CD14-positive monocyte (primary cell): ENCODE measurements at regions not wholly inside any gene's neighbourhood (a gene's known extent, or its start where the extent isn't known, plus 50 kb on each side); places are given as distances from the start of the nearest gene placed in this dataset.

ENCODE experiments used
- DNase-seq, 3 donors: peaks; one replicate each; pipeline ENCODE4 v3.0.0-alpha.2; 2011 to 2022
- H2AFZ ChIP-seq: 2 replicates; pipeline ENCODE4 v1.6.0; 2012; ENCODE audit warnings: mild to moderate bottlenecking, low read depth, low read length, inconsistent platforms; ENCODE audit not compliant: insufficient read depth, poor library complexity, severe bottlenecking
- H3K27ac ChIP-seq, 2 donors: 1 replicate in 1 of 2; 2 replicates in 1 of 2; pipeline ENCODE4 v1.5.1; 2012 to 2013; ENCODE audit warnings: low read length in 2 of 2, control low read depth in 1 of 2, inconsistent platforms in 1 of 2, low read depth in 1 of 2, mild to moderate bottlenecking in 1 of 2
- H3K27me3 ChIP-seq, 2 donors: one replicate each; pipeline versions ENCODE4 v1.6.0 to v1.6.1; 2011 to 2013; ENCODE audit warnings: low read length in 2 of 2; ENCODE audit not compliant: control insufficient read depth in 2 of 2, insufficient read depth in 2 of 2
- H3K36me3 ChIP-seq, 2 donors: replicated peaks in 1 of 2; 1 replicate in 1 of 2; 2 replicates in 1 of 2; pipeline versions ENCODE4 v1.5.1 to v1.6.1; 2012 to 2013; ENCODE audit warnings: low read length in 2 of 2, control low read depth in 1 of 2, inconsistent platforms in 1 of 2, mild to moderate bottlenecking in 1 of 2; ENCODE audit not compliant: insufficient read depth in 2 of 2, control insufficient read depth in 1 of 2
- H3K4me1 ChIP-seq, 2 donors: 1 replicate in 1 of 2; 2 replicates in 1 of 2; pipeline versions ENCODE4 v1.5.1 to v1.6.1; 2012 to 2013; ENCODE audit warnings: low read length in 2 of 2, control low read depth in 1 of 2, inconsistent platforms in 1 of 2, mild to moderate bottlenecking in 1 of 2, moderate library complexity in 1 of 2; ENCODE audit not compliant: insufficient read depth in 2 of 2, control insufficient read depth in 1 of 2
- H3K4me2 ChIP-seq: replicated peaks from 2 replicates; pipeline ENCODE3; 2012; ENCODE audit warnings: low read length, moderate library complexity, mild to moderate bottlenecking; ENCODE audit not compliant: poor library complexity, severe bottlenecking; ENCODE audit errors: extremely low read depth
- H3K4me3 ChIP-seq, 3 experiments: fragments of 200-600 bp in 1 of 3; sonication (generic) in 1 of 3; replicated peaks in 1 of 3; 1 replicate in 2 of 3; 2 replicates in 1 of 3; pipeline ENCODE4 v1.5.1; 2011 to 2013; ENCODE audit warnings: low read length in 3 of 3, mild to moderate bottlenecking in 3 of 3, control low read depth in 2 of 3, low read depth in 2 of 3, inconsistent platforms in 1 of 3, moderate library complexity in 1 of 3
- H3K79me2 ChIP-seq: 2 replicates; pipeline ENCODE4 v1.6.0; 2012; ENCODE audit warnings: mild to moderate bottlenecking, control low read depth, inconsistent platforms, low read length, moderate library complexity; ENCODE audit not compliant: insufficient read depth
- H3K9ac ChIP-seq: 2 replicates; pipeline ENCODE4 v1.6.0; 2017; ENCODE audit warnings: low read length, mild to moderate bottlenecking; ENCODE audit not compliant: insufficient read depth, poor library complexity, severe bottlenecking
- H3K9me3 ChIP-seq, 2 donors: replicated peaks in 1 of 2; 1 replicate in 1 of 2; 2 replicates in 1 of 2; pipeline versions ENCODE4 v1.5.1 to v1.6.1; 2012 to 2013; ENCODE audit warnings: low read length in 2 of 2, control low read depth in 1 of 2; ENCODE audit not compliant: control insufficient read depth in 1 of 2, insufficient read depth in 1 of 2
- H4K20me1 ChIP-seq: 2 replicates; pipeline ENCODE4 v1.6.0; 2012; ENCODE audit warnings: mild to moderate bottlenecking, low read length, control low read depth, moderate library complexity; ENCODE audit not compliant: insufficient read depth
- H3K27ac Mint-ChIP-seq, 7 donors: one replicate each; pipeline ENCODE4 v1.8.0; 2020; ENCODE audit warnings: mild to moderate bottlenecking in 7 of 7, mixed read lengths in 7 of 7, moderate library complexity in 6 of 7, inconsistent platforms in 2 of 7
- H3K27me3 Mint-ChIP-seq, 3 donors: one replicate each; pipeline ENCODE4 v1.8.0; 2021 to 2022; ENCODE audit warnings: low read depth in 3 of 3, mild to moderate bottlenecking in 3 of 3, mixed read lengths in 3 of 3, moderate library complexity in 3 of 3, inconsistent platforms in 1 of 3
- H3K36me3 Mint-ChIP-seq, 2 donors: one replicate each; pipeline ENCODE4 v1.8.0; 2020; ENCODE audit warnings: mixed read lengths in 2 of 2, inconsistent platforms in 1 of 2, mild to moderate bottlenecking in 1 of 2
- H3K4me1 Mint-ChIP-seq: one replicate; pipeline ENCODE4 v1.8.0; 2020; ENCODE audit warnings: mild to moderate bottlenecking, mixed read lengths
- H3K4me3 Mint-ChIP-seq, 2 donors: one replicate each; pipeline ENCODE4 v1.8.0; 2020; ENCODE audit warnings: mild to moderate bottlenecking in 2 of 2, mixed read lengths in 2 of 2, moderate library complexity in 1 of 2
- H3K9me3 Mint-ChIP-seq, 7 donors: one replicate each; pipeline ENCODE4 v1.8.0; 2020 to 2022; ENCODE audit warnings: mixed read lengths in 7 of 7, mild to moderate bottlenecking in 6 of 7, moderate library complexity in 6 of 7, inconsistent platforms in 2 of 7
- WGBS: methylation state at CpG from one replicate; pipeline ENCODE4 v1.1.5; 2013; ENCODE audit warnings: missing lambda C conversion rate; ENCODE audit not compliant: insufficient coverage; 5-methylcytosine and 5-hydroxymethylcytosine counted together
- intact Hi-C, 2 donors: fragments of 100-400 bp; cut with micrococcal nuclease; formaldehyde crosslinking; loops; one replicate each; pipeline versions ENCODE4 v1.15.0 to v1.15.1; 2023
- TF ChIP-seq, protein P1 (sequence below): fragments of 200-600 bp; IDR thresholded peaks from one replicate; pipeline ENCODE4 v1.8.0; 2022; ENCODE audit warnings: antibody characterized with exemption, mild to moderate bottlenecking

DNA sequence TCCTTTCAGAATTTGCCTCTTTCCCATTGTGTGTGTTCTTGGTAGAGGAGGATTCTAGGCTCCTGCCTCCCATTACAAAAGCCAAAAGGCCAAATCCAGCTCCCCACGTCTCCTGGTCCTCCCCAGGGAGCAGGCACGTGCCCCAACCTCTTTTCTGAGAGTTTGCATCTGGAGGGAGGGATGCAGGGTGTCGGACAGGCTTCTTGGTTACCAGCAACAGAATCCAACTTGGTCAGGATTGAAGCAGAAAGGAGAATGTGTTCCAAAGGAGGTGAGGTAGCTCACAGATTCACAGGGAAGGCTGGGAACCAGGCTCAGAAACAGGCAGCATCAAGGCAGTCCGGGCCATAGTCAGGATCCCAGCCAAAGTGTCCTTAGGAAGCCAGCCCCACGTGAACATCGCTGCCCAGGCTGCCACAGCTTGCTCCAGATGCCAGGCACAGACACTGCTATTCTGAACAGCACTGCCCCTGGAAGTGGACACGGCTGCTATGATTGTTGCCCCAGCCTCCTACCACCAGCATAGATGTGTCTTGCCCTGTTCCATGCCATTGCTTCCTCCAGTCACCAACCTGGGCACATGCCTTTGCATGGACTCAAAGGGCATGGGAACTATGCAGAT is 264.2 kb upstream of the ZMIZ1 start:
- H3K4me3 ChIP-seq, result no peak overlapping the region
- H3K27me3 ChIP-seq, result no peaks in the 10 kb centered on the region
- H4K20me1 ChIP-seq, result no peaks in the 10 kb centered on the region
- Mint-ChIP-seq H3K27ac (no peak overlapping the region), H3K9me3 (peaks cover 0 to 2% (median 0%) of the 10 kb centered on the region in 7 donors), H3K27me3 (peaks cover 3% of the 10 kb centered on the region in 3 donors), H3K36me3 (no peaks in the 10 kb centered on the region), H3K4me3 (no peak overlapping the region), H3K4me1 (no peaks in the 10 kb centered on the region)
- no peaks in the 10 kb centered on the region for H3K9me3 ChIP-seq
- H3K9ac ChIP-seq, result no peak overlapping the region
- no peak overlapping the region for H3K4me2 ChIP-seq
- H2AFZ ChIP-seq, result no peak overlapping the region
- intact Hi-C loops, result no loop called here
- 96% methylated on average over 5 of the region's 7 CpGs for WGBS
- H3K27ac ChIP-seq, result no peak overlapping the region
- H3K79me2 ChIP-seq, result no peaks in the 10 kb centered on the region
- no peaks in the 10 kb centered on the region for H3K36me3 ChIP-seq
- DNase-seq, result no peak
- TF ChIP-seq, protein P1, sequence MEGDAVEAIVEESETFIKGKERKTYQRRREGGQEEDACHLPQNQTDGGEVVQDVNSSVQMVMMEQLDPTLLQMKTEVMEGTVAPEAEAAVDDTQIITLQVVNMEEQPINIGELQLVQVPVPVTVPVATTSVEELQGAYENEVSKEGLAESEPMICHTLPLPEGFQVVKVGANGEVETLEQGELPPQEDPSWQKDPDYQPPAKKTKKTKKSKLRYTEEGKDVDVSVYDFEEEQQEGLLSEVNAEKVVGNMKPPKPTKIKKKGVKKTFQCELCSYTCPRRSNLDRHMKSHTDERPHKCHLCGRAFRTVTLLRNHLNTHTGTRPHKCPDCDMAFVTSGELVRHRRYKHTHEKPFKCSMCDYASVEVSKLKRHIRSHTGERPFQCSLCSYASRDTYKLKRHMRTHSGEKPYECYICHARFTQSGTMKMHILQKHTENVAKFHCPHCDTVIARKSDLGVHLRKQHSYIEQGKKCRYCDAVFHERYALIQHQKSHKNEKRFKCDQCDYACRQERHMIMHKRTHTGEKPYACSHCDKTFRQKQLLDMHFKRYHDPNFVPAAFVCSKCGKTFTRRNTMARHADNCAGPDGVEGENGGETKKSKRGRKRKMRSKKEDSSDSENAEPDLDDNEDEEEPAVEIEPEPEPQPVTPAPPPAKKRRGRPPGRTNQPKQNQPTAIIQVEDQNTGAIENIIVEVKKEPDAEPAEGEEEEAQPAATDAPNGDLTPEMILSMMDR, result no peak
- H3K4me1 ChIP-seq, result no peaks in the 10 kb centered on the region

- no peak for DNase-seq
- Histone ChIP-seq H3K4me3 (no peak overlapping the region), H2AFZ (no peak overlapping the region), H3K4me1 (no peaks in the 10 kb centered on the region), H3K36me3 (no peaks in the 10 kb centered on the region), H3K27me3 (no peaks in the 10 kb centered on the region), H3K79me2 (no peaks in the 10 kb centered on the region), H3K9ac (no peak overlapping the region), H3K4me2 (no peak overlapping the region), H3K27ac (no peak overlapping the region), H4K20me1 (no peaks in the 10 kb centered on the region), H3K9me3 (no peaks in the 10 kb centered on the region)
- intact Hi-C loops, result no loop called here
- Mint-ChIP-seq H3K36me3 (no peaks in the 10 kb centered on the region), H3K27ac (no peak overlapping the region), H3K4me3 (no peak overlapping the region), H3K9me3 (peaks cover 0 to 2% (median 0%) of the 10 kb centered on the region in 7 donors), H3K4me1 (no peaks in the 10 kb centered on the region), H3K27me3 (peaks cover 0 to under 1% (median 0%) of the 10 kb centered on the region in 3 donors)
- WGBS, result 92% methylated on average over 4 of the region's 6 CpGs
- TF ChIP-seq, protein P1, result no peak
Observed at GRCh38 chr10:78805176-78805575, 263.6 kb upstream of the ZMIZ1 start.
